Vagina (tissue), 2 donors: ENCODE measurements at regions not wholly inside any gene's neighbourhood (a gene's known extent, or its start where the extent isn't known, plus 50 kb on each side); places are given as distances from the start of the nearest gene placed in this dataset.

ENCODE experiments used
- DNase-seq, 2 donors: peaks; one replicate each; pipeline ENCODE4 v3.0.0-alpha.2; 2017; ENCODE audit errors: extremely low spot score in 2 of 2
- H3K27ac ChIP-seq: fragments of 200-600 bp; sonication (generic); one replicate; pipeline ENCODE4 v1.5.1; 2019
- H3K27me3 ChIP-seq: fragments of 200-600 bp; sonication (generic); one replicate; pipeline ENCODE4 v1.5.1; 2019
- H3K36me3 ChIP-seq, 2 donors: fragments of 200-600 bp; sonication (generic); one replicate each; pipeline ENCODE4 v1.5.1; 2017 to 2019
- H3K4me1 ChIP-seq: fragments of 200-600 bp; sonication (generic); one replicate; pipeline ENCODE4 v1.5.1; 2019
- H3K4me3 ChIP-seq, 2 donors: fragments of 200-600 bp; sonication (generic); 1 replicate in 1 of 2; 2 replicates in 1 of 2; pipeline ENCODE4 v1.5.1; 2016 to 2019
- H3K9me3 ChIP-seq: fragments of 200-600 bp; sonication (generic); one replicate; pipeline ENCODE4 v1.5.1; 2019
- CTCF ChIP-seq, 3 experiments: fragments of 450-650 bp in 2 of 3; fragments of 200-600 bp in 1 of 3; sonication (generic) in 1 of 3; IDR thresholded peaks; one replicate each; pipeline ENCODE4 v1.5.1; 2017 to 2019; ENCODE audit warnings: antibody characterized with exemption in 3 of 3, mild to moderate bottlenecking in 2 of 3, moderate library complexity in 2 of 3
- POLR2A ChIP-seq, 2 donors: fragments of 450-650 bp; IDR thresholded peaks; one replicate each; pipeline ENCODE4 v1.6.1; 2017; ENCODE audit warnings: antibody characterized with exemption in 2 of 2, mild to moderate bottlenecking in 2 of 2, moderate library complexity in 2 of 2
- POLR2AphosphoS5 ChIP-seq, 2 donors: sonication (generic); formaldehyde crosslinking; IDR thresholded peaks; one replicate each; pipeline ENCODE4 v1.9.0; 2017; ENCODE audit warnings: antibody characterized with exemption in 2 of 2, mild to moderate bottlenecking in 2 of 2, low read depth in 1 of 2; ENCODE audit not compliant: insufficient read depth in 1 of 2
- intact Hi-C: fragments of 100-400 bp; cut with DNase I; formaldehyde crosslinking; loops from one replicate; pipeline ENCODE4 v1.15.1; 2023

- H3K36me3 ChIP-seq = no peaks in the 10 kb centered on the region
- H3K27ac ChIP-seq = no peak overlapping the region
- TF ChIP-seq CTCF (IDR thresholded peaks at IDR 0.05) (no peak), POLR2A (IDR thresholded peaks at IDR 0.05) (no peak), POLR2AphosphoS5 (IDR thresholded peaks at IDR 0.05; ENCODE audit: insufficient read depth in 1 of 2, low read depth in 1 of 2) (no peak)
Observed at GRCh38 chr22:48699511-48699910, 1128.2 kb downstream of the BRD1 start.

GRCh38 chr22:48698618-48699017 lies 1129.1 kb downstream of the BRD1 start:
- Histone ChIP-seq H3K4me1 (no peaks in the 10 kb centered on the region), H3K27ac (no peak overlapping the region), H3K9me3 (no peaks in the 10 kb centered on the region), H3K27me3 (no peaks in the 10 kb centered on the region), H3K4me3 (no peak overlapping the region), H3K36me3 (no peaks in the 10 kb centered on the region)
- intact Hi-C loops = no loop called here
- DNase-seq = no peak
- TF ChIP-seq CTCF (IDR thresholded peaks at IDR 0.05) (no peak), POLR2A (IDR thresholded peaks at IDR 0.05) (no peak), POLR2AphosphoS5 (IDR thresholded peaks at IDR 0.05; ENCODE audit: insufficient read depth in 1 of 2, low read depth in 1 of 2) (no peak)

More at GRCh38 chr22:48699511-48699910, 1128.2 kb downstream of the BRD1 start:
- Histone ChIP-seq H3K4me3 (no peak overlapping the region), H3K4me1 (no peaks in the 10 kb centered on the region), H3K27me3 (no peaks in the 10 kb centered on the region), H3K9me3 (no peaks in the 10 kb centered on the region)
- DNase-seq = no peak
- intact Hi-C loops = no loop called here

DNA sequence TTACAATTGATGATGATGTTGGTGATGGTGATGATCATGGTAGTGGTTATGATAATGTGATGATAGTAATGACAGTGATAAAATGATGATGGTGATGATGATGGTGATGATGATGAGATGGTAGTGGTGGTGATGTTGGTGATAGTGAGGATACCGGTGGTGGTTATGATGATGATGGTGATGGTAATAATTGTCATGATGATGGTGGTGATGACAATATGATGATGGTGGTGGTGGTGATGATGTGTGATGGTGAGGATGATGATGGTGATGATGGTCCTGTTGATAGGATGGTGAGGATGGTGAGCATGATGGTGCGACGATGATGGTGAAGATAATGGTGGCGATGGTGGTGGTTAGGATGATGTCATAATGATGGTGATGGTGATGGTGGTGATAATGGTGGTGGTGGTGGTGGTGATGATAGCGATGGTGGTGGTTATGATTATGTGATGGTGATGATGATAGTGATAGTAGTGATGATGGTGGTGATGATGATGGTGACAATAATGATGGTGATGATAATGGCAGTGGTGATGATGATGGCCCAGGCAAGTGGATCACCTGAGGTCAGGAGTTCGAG lies 1129.9 kb downstream of the BRD1 start:
- H3K36me3 ChIP-seq = no peaks in the 10 kb centered on the region
- TF ChIP-seq CTCF (IDR thresholded peaks at IDR 0.05) (no peak), POLR2A (IDR thresholded peaks at IDR 0.05) (no peak), POLR2AphosphoS5 (IDR thresholded peaks at IDR 0.05; ENCODE audit: insufficient read depth in 1 of 2, low read depth in 1 of 2) (no peak)
- intact Hi-C loops = no loop called here
- no peak overlapping the region for H3K4me3 ChIP-seq
- H3K4me1 ChIP-seq = no peaks in the 10 kb centered on the region
- no peak overlapping the region for H3K27ac ChIP-seq
- no peaks in the 10 kb centered on the region for H3K27me3 ChIP-seq
- H3K9me3 ChIP-seq = no peaks in the 10 kb centered on the region
- no peak for DNase-seq

- intact Hi-C loops = no loop called here
- TF ChIP-seq POLR2A (IDR thresholded peaks at IDR 0.05) (no peak), POLR2AphosphoS5 (IDR thresholded peaks at IDR 0.05; ENCODE audit: insufficient read depth in 1 of 2, low read depth in 1 of 2) (no peak), CTCF (IDR thresholded peaks at IDR 0.05) (no peak)
- Histone ChIP-seq H3K4me1 (no peaks in the 10 kb centered on the region), H3K27me3 (no peaks in the 10 kb centered on the region), H3K4me3 (no peak overlapping the region), H3K36me3 (no peaks in the 10 kb centered on the region), H3K9me3 (no peaks in the 10 kb centered on the region), H3K27ac (no peak overlapping the region)
- no peak for DNase-seq
Observed at GRCh38 chr22:48697223-48697622, 1130.5 kb downstream of the BRD1 start.

GRCh38 chr22:48696371-48696770 lies 1131.3 kb downstream of the BRD1 start:
- intact Hi-C loops = no loop called here
- Histone ChIP-seq H3K36me3 (no peaks in the 10 kb centered on the region), H3K4me1 (no peaks in the 10 kb centered on the region), H3K27ac (no peak overlapping the region), H3K27me3 (no peaks in the 10 kb centered on the region), H3K4me3 (no peak overlapping the region), H3K9me3 (no peaks in the 10 kb centered on the region)
- no peak for TF ChIP-seq POLR2A (IDR thresholded peaks at IDR 0.05)
- no peak for TF ChIP-seq POLR2AphosphoS5 (IDR thresholded peaks at IDR 0.05; ENCODE audit: insufficient read depth in 1 of 2, low read depth in 1 of 2)
- no peak for TF ChIP-seq CTCF (IDR thresholded peaks at IDR 0.05)
- DNase-seq = no peak
